ENCODE measurements at regions not wholly inside any gene's neighbourhood (a gene's known extent, or its start where the extent isn't known, plus 50 kb on each side); places are given as distances from the start of the nearest gene placed in this dataset.
"Not testable (repeated sequence)": the region's sequence is repeated elsewhere in the genome, so short reads cannot be mapped to it uniquely, and the experiment has no call there.

DNA sequence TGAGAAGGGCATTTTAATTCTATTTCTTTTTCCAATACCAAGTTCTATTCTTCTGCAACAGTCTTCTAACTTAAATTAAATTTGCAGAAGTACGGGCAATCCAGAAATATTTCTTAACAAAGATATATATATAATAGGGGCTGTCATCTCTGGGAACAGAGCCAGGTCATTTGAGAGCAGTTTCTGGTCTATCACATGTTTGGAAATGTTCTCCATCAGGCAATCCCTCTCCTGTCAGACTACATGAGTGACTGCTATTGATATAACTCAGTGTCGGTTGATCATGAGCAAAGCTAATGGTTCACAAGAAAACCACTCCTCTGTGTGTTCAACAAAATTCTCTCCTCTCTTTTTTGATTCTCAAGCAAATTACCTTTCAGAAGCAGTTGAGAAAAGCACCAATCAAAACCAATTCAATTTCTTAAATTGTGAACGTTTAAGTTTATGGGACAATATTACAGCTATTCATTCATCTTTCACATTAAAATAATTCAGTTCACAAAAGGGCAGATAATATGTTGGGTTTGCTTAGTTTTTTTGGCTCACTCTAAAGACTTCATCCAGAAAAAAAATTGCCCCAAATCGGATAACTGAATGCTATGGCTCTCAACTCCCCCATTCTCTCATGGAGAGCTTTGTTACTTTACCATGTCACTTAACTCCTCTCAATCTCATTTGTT is 152.9 kb upstream of the TGFBR2 start:
- Histone ChIP-seq H2AFZ (ENCODE audit: low read depth, low read length) (no peak overlapping the region), H3K4me2 (ENCODE audit: low read length) (no peak overlapping the region), H3F3A (ENCODE audit: insufficient read depth, low read length, poor library complexity, severe bottlenecking) (no peaks in the 10 kb centered on the region), H4K20me1 (ENCODE audit: insufficient read depth) (no peaks in the 10 kb centered on the region), H3K36me3 (ENCODE audit: insufficient read depth, low read length) (no peaks in the 10 kb centered on the region), H3K9ac (ENCODE audit: low read length) (no peak overlapping the region), H3K9me2 (ENCODE audit: insufficient read depth, low read length) (no peaks in the 10 kb centered on the region), H3K9me3 (ENCODE audit: low read length) (no peaks in the 10 kb centered on the region), H3K27ac (ENCODE audit: low read length) (no peak overlapping the region), H3K4me3 (ENCODE audit: low read length) (no peak overlapping the region), H3K27me3 (ENCODE audit: insufficient read depth, low read depth, low read length) (no peaks in the 10 kb centered on the region), H3K79me2 (replicated peaks; ENCODE audit: insufficient read depth, low read length) (no peaks in the 10 kb centered on the region)
- TF ChIP-seq, protein P1, sequence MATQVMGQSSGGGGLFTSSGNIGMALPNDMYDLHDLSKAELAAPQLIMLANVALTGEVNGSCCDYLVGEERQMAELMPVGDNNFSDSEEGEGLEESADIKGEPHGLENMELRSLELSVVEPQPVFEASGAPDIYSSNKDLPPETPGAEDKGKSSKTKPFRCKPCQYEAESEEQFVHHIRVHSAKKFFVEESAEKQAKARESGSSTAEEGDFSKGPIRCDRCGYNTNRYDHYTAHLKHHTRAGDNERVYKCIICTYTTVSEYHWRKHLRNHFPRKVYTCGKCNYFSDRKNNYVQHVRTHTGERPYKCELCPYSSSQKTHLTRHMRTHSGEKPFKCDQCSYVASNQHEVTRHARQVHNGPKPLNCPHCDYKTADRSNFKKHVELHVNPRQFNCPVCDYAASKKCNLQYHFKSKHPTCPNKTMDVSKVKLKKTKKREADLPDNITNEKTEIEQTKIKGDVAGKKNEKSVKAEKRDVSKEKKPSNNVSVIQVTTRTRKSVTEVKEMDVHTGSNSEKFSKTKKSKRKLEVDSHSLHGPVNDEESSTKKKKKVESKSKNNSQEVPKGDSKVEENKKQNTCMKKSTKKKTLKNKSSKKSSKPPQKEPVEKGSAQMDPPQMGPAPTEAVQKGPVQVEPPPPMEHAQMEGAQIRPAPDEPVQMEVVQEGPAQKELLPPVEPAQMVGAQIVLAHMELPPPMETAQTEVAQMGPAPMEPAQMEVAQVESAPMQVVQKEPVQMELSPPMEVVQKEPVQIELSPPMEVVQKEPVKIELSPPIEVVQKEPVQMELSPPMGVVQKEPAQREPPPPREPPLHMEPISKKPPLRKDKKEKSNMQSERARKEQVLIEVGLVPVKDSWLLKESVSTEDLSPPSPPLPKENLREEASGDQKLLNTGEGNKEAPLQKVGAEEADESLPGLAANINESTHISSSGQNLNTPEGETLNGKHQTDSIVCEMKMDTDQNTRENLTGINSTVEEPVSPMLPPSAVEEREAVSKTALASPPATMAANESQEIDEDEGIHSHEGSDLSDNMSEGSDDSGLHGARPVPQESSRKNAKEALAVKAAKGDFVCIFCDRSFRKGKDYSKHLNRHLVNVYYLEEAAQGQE (IDR thresholded peaks at IDR 0.05; ENCODE audit: borderline replicate concordance): no peak
- TF ChIP-seq POLR2AphosphoS5 (IDR thresholded peaks at IDR 0.05) (no peak), SMC3 (conservative IDR thresholded peaks at IDR 0.05; ENCODE audit: poor library complexity) (no peak), RAD21 (conservative IDR thresholded peaks at IDR 0.05) (no peak)

GRCh38 chr3:30454636-30455035 is 151.8 kb upstream of the TGFBR2 start:
- Histone ChIP-seq H3K36me3 (ENCODE audit: insufficient read depth, low read length) (no peaks in the 10 kb centered on the region), H2AFZ (ENCODE audit: low read depth, low read length) (no peak overlapping the region), H3K9ac (ENCODE audit: low read length) (no peak overlapping the region), H3K9me2 (ENCODE audit: insufficient read depth, low read length) (no peaks in the 10 kb centered on the region), H3K4me2 (ENCODE audit: low read length) (no peak overlapping the region), H3K4me3 (ENCODE audit: low read length) (no peak overlapping the region), H3F3A (ENCODE audit: insufficient read depth, low read length, poor library complexity, severe bottlenecking) (no peaks in the 10 kb centered on the region), H3K27ac (ENCODE audit: low read length) (no peak overlapping the region), H3K79me2 (replicated peaks; ENCODE audit: insufficient read depth, low read length) (no peaks in the 10 kb centered on the region), H3K9me3 (ENCODE audit: low read length) (no peaks in the 10 kb centered on the region), H4K20me1 (ENCODE audit: insufficient read depth) (no peaks in the 10 kb centered on the region), H3K27me3 (ENCODE audit: insufficient read depth, low read depth, low read length) (no peaks in the 10 kb centered on the region)
- no peak for TF ChIP-seq RAD21 (conservative IDR thresholded peaks at IDR 0.05)
- TF ChIP-seq TAF1 (IDR thresholded peaks at IDR 0.05; ENCODE audit: low read depth): no peak
- TF ChIP-seq, protein P2, sequence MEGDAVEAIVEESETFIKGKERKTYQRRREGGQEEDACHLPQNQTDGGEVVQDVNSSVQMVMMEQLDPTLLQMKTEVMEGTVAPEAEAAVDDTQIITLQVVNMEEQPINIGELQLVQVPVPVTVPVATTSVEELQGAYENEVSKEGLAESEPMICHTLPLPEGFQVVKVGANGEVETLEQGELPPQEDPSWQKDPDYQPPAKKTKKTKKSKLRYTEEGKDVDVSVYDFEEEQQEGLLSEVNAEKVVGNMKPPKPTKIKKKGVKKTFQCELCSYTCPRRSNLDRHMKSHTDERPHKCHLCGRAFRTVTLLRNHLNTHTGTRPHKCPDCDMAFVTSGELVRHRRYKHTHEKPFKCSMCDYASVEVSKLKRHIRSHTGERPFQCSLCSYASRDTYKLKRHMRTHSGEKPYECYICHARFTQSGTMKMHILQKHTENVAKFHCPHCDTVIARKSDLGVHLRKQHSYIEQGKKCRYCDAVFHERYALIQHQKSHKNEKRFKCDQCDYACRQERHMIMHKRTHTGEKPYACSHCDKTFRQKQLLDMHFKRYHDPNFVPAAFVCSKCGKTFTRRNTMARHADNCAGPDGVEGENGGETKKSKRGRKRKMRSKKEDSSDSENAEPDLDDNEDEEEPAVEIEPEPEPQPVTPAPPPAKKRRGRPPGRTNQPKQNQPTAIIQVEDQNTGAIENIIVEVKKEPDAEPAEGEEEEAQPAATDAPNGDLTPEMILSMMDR (IDR thresholded peaks at IDR 0.05; ENCODE audit: poor library complexity, severe bottlenecking): no peak
- no peak for TF ChIP-seq EZH2 (IDR thresholded peaks at IDR 0.05; ENCODE audit: borderline replicate concordance, insufficient read depth, low read length, poor library complexity, severe bottlenecking)
- TF ChIP-seq SMC3 (conservative IDR thresholded peaks at IDR 0.05; ENCODE audit: poor library complexity): no peak
- TF ChIP-seq, protein P1 (IDR thresholded peaks at IDR 0.05; ENCODE audit: borderline replicate concordance): no peak
- TF ChIP-seq EP300 (conservative IDR thresholded peaks at IDR 0.05; ENCODE audit: poor library complexity, severe bottlenecking): no peak
- TF ChIP-seq MXI1 (conservative IDR thresholded peaks at IDR 0.05; ENCODE audit: poor library complexity, severe bottlenecking): no peak
- TF ChIP-seq POLR2AphosphoS5 (IDR thresholded peaks at IDR 0.05): no peak

DNA sequence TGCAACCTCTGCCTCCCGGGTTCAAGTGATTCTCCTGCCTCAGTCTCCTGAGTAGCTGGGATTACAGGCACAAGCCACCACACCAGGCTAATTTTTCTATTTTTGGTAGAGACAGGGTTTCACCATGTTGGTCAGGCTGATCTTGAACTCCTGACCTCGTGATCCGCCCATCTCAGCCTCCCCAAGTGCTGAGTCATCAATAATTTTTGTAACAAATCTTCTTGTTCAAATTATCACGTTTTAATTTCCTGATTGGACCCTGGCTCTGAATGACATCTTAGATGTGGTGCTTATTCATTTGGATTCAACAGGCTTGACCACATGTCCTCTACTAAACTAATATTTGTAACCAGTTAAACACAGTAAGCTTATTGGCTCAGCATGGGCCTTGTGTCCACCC is 151.3 kb upstream of the TGFBR2 start:
- not testable (repeated sequence) for H3K9me3 ChIP-seq (ENCODE audit: low read length); H3K4me3 ChIP-seq (ENCODE audit: low read length); H3K4me2 ChIP-seq (ENCODE audit: low read length); H3K27me3 ChIP-seq (ENCODE audit: insufficient read depth, low read depth, low read length); H3F3A ChIP-seq (ENCODE audit: insufficient read depth, low read length, poor library complexity, severe bottlenecking); H3K79me2 ChIP-seq (replicated peaks; ENCODE audit: insufficient read depth, low read length); H4K20me1 ChIP-seq (ENCODE audit: insufficient read depth); H3K36me3 ChIP-seq (ENCODE audit: insufficient read depth, low read length); H3K9me2 ChIP-seq (ENCODE audit: insufficient read depth, low read length); H3K9ac ChIP-seq (ENCODE audit: low read length); H3K27ac ChIP-seq (ENCODE audit: low read length); H2AFZ ChIP-seq (ENCODE audit: low read depth, low read length)

Data from neural cell (in vitro differentiated cells).